Body of pancreas (tissue), 4 donors: ENCODE measurements at regions not wholly inside any gene's neighbourhood (a gene's known extent, or its start where the extent isn't known, plus 50 kb on each side); places are given as distances from the start of the nearest gene placed in this dataset.

Experiments used
- POLR2A ChIP-seq, 3 donors: fragments of 450-650 bp; IDR thresholded peaks; one replicate each; pipeline ENCODE4 v1.6.1; 2016; ENCODE audit warnings: antibody characterized with exemption in 3 of 3, mild to moderate bottlenecking in 2 of 3
- TF ChIP-seq, protein P1 (sequence below), 7 experiments: fragments of 450-650 bp in 4 of 7; fragments of 200-600 bp in 3 of 7; sonication (generic) in 3 of 7; IDR thresholded peaks; one replicate each; pipeline ENCODE4 v1.5.1; 2016 to 2019; ENCODE audit warnings: antibody characterized with exemption in 7 of 7

- no peak for TF ChIP-seq POLR2A (IDR thresholded peaks at IDR 0.05)
- TF ChIP-seq, protein P1, sequence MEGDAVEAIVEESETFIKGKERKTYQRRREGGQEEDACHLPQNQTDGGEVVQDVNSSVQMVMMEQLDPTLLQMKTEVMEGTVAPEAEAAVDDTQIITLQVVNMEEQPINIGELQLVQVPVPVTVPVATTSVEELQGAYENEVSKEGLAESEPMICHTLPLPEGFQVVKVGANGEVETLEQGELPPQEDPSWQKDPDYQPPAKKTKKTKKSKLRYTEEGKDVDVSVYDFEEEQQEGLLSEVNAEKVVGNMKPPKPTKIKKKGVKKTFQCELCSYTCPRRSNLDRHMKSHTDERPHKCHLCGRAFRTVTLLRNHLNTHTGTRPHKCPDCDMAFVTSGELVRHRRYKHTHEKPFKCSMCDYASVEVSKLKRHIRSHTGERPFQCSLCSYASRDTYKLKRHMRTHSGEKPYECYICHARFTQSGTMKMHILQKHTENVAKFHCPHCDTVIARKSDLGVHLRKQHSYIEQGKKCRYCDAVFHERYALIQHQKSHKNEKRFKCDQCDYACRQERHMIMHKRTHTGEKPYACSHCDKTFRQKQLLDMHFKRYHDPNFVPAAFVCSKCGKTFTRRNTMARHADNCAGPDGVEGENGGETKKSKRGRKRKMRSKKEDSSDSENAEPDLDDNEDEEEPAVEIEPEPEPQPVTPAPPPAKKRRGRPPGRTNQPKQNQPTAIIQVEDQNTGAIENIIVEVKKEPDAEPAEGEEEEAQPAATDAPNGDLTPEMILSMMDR (IDR thresholded peaks at IDR 0.05), result no peak
Measured at GRCh38 chrX:45842207-45842925, 641.7 kb upstream of the DIPK2B start.
